Superior temporal gyrus (tissue), 1 donor: ENCODE measurements at regions not wholly inside any gene's neighbourhood (a gene's known extent, or its start where the extent isn't known, plus 50 kb on each side); places are given as distances from the start of the nearest gene placed in this dataset.
A peak's percentile ranks its signal among the peaks of the same experiment; 100 is the strongest.

Experiments used
- DNase-seq: peaks from one replicate; pipeline ENCODE4 v3.0.0-alpha.2; 2016; ENCODE audit errors: extremely low spot score

DNA sequence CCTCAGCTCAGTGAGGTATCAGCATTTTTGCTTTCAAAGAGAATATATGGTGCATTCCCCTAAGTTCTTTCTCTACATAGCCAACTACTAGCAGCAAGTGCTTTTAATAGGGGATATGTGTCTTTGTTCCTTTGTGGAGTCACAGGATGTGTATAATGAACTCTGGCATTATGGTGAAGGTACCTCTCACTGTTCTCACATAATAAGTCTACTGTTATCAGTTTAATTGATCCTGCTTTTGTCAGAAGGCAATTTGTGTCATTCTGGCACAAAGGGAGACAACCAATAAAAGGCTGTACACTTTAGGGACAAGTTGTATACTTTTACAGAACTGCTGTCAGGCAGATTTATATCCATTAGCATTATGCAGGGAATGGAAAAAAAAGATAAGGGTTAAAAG is 531.4 kb upstream of the RIOK2 start:
- DNase-seq: no peak

DNA sequence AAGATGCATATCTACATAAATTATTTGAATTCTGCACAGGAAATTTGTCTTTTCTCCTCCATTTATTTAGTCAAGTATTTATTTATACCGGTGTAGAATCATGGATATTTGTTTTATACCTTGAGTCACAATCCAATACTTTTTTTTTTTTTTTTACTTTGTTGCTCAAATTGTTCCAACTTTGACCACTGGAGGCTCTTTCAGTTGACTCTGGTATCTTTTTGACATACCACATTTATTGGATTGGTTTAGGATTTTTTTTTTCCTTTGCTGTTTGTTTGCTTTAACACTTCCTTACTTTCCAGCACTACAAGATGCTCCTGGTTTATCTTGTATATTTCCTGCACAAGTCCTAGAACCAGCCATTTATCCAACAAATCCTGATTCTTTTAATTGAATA is 543.1 kb upstream of the RIOK2 start:
- DNase-seq: no peak

DNA sequence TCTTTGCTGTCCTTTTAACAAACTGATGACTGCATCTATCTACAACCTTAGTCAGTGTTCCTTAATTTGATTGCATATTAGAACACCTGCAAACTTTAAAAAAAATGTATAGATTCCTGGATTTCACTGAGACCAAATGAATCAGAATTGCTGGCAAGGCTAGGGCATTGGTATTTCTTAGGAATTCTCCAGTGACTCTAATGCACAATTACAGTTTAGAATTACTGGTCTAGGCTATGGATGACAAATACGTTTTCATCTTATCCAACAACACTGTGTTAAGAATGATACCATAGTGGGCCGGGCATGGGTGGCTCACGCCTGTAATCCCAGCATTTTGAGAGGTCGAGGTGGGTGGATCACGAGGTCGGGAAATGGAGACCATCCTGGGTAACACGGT is 545.9 kb upstream of the RIOK2 start:
- no peak for DNase-seq

DNA sequence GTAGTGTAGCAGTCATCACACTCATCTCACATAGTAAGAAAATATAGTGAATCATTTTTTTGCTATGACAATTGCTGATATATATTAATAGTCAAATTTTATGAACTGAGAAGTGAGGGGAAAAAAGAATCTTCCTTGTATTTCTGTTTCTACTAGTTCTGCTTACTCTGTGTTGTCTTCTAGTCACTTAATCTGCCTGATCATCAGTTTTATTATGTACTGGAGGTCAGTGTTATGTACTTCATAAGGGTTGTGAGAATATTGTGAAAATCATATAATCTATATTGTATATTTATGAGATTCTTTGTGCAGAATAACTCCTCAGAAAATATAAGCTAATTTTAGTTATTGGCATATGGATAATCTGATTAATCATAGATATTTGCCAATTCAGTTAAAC is 546.9 kb upstream of the RIOK2 start:
- DNase-seq: no peak

DNA sequence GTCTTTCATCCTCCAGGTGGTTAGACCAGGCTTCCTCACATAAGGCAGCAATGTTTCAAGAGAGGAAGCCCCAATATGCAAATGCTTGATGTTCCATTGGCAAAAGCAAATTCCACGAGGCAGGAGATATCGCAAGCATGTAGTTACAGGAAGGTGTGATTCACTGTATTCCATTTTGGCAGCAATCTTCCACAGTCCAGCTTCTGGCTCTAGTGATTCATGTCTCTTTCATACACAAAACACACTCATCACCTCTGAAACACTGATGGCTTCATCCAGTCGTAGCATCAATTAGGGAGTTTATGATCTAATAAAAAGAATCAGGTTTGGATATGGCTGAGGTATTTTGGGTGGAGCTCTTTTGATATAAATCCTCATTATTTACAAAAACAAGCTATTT is 552.2 kb upstream of the RIOK2 start:
- no peak for DNase-seq

DNA sequence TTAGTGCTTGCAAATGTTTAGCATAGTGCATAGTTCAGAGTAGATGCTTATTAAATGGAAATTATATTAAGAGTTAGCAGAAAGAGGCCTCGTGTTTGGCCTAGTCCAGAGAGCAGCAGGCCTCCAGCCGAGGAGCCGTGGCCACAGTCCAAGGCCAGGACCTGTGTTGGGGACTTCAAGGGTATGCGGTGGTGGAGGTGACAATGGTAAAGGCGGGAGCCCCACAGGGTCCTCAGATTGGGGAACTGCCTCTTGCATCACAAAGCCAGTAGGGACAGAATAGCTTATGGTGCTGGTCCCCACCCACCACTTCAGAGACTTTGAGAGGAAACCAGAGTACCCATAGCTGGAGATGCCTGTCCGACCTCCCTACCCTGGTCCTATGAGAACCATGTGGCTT is 554.6 kb upstream of the RIOK2 start:
- no peak for DNase-seq

DNA sequence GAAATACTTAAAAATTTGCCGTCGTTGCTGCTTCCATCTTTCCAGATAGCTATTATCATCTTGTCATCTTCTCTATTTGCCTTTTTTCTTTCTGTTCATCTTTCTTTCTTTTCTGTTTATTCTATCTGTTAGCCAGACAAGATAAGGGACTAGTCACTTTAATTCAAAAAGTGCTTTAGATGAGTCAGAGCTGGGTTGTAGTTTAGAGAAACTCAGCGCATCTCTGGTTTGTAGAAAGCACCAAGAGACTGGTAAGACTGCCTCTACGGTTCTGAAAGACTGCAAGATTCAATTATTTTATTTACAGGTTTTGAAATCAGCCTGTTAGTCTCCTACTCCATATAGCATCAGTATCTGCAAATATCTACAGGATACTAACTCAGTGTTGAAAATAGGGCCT is 562.8 kb upstream of the RIOK2 start:
- no peak for DNase-seq

DNA sequence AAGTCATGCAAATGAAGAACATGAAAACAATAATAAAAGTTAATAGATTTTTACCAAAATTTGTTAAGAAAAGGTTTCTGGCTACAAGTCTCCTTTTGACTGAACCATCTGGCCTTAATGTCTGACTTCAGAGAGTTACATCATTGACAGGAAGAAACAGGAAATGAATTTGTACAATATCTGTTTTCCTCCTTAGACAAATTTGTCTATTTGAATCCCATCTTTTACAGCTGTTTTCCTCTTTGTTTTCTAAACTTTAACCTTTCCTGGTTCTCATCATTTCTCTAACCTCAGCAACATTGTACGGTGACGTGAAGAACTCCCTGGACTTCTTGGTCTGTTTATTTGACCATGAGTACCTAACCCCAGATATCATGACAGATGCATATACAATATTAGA is 567.5 kb upstream of the RIOK2 start:
- no peak for DNase-seq

DNA sequence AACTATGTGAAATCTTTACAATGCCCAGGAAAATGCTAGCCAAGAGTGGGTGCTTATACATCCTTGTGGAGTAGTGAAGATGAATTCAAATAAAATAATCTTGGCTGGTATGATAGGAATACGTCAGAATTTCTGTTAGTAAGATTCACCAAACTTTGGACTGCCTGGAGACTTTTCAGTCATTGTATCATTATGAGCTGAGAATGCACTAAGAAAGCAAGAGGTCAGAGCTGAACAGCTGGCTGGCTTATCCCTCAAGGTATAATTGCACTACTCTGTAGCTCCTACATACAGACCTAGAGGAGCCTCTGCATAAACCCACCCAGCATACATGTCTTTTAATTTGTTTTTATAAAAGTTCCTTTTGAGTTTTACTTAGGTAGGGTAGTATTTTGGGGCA is 568.5 kb upstream of the RIOK2 start:
- DNase-seq: no peak

DNA sequence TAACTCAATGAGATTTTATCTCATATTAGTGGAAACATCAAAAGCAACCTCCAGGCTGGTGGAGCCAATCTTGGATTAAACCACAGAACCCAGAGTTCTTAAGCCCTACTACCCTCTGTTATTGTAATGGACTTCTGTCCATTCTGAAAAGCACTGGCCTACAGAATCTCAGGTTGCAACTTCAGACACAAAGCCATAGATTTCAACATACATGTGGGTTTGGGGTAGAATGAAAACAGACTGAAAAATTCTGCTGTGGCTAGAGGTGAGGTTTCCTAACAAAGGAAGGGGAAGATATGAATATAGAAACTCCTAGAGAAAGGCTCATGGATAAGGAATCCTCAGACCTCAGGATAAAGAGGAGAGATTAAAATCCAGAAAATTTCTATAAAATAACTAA is 569.8 kb upstream of the RIOK2 start:
- DNase-seq: no peak

DNA sequence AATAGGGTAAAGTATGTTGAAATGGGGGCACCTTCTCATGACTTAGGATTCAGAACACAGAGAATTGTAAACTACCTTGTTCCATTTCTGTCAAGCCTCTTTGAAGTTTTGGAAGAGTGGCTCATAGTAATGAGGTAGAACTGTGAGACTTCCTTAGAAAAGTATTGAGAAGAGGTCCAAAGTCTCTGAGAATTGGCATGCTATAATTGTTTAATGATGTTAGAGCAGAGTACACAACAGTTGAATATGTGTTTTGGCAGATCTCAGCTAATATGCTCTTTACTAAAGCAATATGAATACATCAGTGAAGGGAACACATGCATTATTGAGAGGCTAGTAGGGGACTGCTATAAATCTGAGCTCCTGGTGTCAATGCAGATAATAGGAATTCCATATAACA is 579.4 kb upstream of the RIOK2 start:
- no peak for DNase-seq

DNA sequence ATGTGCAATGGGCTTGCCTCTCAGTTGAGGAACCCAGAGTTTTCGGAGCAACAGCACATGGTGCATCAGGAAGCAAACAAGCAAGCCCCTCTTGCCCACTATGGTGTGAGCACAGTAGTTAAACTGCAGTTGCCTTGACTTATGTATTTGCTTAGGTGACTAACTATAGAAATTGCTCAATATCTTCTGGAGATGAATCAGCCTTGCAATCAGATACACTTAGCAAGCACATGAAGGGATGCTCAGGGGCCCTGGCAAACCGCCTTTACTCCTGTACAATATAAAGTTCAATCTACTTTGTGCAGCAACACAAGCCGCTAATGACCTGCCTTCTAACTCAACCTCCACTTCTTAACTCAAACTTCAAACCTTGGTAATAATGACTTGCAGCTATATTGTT is 581.7 kb upstream of the RIOK2 start:
- no peak for DNase-seq

DNA sequence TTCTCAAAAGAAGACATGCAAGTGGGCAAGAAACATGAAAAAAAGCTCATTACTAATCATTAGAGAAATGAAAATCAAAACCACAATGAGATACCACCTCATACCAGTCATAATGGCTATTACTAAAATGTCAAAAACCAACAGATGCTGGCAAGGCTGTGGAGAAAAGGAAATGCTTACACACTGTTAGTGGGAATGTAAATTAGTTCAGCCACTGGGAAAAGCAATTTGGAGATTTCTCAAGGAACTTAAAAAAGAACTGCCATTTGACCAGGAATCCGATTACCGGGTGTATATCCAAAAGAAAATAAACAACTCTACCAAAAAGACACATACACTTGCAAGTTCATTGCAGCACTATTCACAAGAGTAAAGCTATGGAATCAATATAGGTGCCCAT is 595.4 kb upstream of the RIOK2 start:
- no peak for DNase-seq

DNA sequence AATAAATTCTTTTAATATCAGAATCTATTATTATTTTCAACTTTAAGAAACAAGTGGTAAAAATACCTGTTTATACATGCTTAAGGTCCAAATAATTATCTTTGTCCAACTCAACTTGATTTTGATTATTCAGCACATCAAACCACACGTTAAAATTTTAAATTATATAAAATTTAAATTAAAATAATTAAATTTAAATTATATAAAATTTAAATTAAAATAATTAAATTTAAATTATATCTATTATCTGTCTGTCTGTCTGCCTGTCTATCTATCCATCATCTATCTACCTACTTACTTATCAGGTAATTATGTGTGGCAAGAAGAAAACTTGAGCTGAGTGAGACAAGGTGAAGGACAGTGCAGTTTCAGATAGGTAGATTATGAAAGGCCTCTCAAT is 605.3 kb upstream of the RIOK2 start:
- no peak for DNase-seq

DNA sequence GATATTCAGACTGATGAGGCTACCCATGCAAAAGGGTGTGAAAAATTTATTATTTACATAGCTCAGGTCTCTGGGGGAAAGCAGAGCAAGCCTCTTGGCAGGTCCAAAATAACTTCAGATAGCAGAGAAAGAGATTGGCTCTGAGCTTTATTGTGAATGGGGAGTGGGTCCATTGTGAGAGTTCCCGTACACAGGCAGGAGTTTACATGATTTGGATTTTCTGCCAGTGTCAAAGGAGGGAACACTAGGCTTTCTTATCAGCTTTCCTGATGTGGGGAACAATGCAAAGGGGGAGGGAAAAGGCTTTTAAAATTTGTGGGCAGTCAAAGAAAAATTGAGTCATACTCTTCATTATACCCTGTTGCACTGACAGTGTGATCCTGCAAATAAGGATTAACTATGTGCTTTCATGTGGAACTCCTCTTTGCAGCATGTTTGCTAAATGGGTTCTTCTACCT is 615.0 kb upstream of the RIOK2 start:
- DNase-seq: no peak

DNA sequence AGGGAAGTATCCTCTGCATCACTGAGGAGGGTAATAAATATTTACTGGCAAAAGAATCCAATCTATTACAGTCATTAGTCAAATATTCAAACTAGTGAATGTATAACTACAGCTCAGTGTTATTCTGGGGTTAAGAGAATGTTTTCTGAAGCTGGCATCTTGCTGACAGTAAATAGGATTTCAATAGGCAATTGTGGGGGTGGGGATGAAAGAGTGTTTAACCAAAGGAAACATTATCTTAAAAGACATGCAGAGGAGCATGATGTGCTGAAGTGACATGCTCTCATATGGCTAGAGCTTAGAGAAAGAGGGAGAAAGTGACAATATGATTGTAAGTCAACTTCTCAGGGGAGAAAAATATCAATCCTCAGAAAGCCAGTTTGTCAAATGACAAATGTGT is 618.4 kb upstream of the RIOK2 start:
- DNase-seq: no peak

DNA sequence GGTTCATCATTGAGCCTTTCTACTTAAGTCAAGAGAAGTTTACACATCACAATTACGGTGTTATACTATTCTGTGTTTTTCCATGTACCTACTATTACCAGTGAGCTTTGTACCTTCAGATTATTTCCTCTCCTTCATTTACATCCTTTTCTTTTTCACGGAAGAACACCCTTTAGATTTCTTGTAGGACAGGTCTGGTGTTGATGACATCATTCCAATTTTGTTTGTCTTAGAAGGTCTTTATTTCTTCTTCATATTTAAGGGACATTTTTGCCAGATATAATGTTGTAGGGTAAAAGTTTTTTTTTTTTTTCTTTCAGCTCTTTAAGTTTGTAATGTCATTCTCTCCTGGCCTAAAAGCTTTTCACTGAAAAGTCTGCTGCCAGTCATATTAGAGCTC is 637.1 kb upstream of the RIOK2 start:
- no peak for DNase-seq

DNA sequence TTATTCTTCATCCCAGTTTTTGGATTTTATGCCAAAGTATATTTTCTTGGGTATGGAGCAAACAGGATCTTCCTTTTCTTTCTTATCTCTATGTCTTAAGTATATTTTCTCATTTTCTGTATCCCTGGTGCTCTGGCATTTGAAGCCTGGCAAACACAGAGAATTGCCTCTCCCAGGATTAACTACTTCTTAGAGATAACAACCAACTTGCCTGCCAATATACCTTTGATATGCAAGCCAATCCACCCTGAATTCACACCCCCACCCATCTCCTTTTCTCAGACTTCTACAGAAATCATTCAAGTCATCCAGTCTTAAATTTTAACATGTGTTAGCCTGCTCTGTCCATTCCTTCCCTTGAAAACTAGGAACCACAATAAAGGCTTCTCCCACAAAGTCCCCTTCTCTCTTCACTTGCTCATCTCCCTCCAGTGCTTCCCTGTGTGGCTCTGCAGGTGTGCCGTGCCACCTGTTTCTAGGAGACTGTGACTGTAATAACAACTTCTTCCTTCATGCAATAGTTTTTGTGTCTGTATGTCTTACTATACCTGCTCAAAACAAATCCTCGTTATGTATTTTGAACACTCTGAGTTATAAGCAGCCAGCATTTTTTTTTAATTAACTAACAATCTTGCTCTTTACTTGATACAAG is 649.7 kb upstream of the RIOK2 start:
- DNase-seq: no peak

DNA sequence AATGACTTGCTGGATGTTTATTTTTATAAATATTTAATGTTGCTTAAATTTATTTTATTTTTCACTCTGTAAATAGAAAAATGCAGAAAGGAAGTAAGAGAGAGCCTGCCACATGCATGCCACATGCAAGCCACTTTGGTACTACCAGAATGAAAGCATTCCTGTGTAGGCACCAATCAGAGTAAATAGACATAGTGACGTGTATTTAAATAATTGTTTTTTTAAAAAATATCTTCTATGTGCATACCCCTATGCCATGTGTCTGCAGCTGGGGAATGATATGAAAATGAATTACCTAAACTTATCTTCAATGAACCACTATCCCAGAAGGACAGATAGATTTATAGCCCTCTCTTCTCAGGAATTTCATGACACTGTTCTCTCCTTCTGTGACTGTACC is 651.5 kb upstream of the RIOK2 start:
- DNase-seq: no peak

DNA sequence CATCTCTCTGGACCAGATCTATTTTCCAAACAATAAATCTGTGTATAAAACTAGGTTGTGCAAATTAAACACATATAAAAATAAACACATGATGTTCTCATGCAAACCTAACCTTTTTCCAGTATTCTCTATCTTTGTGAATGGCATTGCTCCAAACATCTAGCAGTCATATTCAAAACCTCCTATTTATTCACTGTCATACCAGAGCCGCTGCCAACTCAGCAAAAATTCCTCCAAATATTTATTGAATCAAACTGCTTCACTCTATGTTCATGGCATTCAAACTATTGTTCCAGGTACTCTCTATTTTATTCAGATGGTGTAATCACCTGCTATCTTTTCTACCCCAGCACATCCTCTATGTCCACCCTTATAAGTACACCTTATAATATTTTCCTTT is 652.1 kb upstream of the RIOK2 start:
- DNase-seq: no peak

DNA sequence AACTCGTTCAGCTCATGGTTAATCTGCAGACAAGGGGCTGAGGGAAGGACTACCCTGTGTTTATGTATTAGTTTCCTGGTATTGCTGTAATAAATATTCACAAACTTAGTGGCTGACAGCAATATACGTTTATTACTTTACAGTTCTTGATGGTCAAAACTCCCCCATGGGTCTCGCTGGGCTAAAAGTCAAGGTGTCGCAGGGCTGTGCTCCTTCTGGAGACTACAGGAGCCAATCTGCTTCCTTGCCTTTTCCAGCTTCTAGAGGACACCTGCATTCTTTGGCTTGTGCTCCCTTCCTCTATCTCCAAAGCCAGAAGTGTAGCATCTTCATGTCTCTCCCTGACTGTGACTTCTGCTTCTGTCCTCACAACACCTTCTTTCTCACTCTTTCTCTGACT is 653.8 kb upstream of the RIOK2 start:
- no peak for DNase-seq

DNA sequence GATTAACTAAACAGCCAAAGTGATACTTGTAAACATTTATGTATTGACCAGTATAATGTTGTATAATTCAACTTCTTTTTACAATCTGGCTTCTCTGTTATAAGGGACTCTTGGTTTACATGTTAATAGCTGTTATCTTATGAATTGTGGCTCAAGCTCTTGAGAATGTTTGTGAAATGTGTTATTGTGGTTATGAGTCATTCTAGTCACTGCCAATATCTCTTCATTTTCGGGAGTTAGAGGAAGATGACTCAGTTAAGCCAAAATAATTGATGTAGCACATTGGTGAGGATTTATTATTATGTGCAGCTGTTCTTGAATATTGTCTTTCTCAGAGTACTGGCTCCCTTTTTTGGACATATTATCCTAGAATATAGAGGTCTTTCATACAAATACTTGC is 655.2 kb upstream of the RIOK2 start:
- DNase-seq: peak; percentile 37

DNA sequence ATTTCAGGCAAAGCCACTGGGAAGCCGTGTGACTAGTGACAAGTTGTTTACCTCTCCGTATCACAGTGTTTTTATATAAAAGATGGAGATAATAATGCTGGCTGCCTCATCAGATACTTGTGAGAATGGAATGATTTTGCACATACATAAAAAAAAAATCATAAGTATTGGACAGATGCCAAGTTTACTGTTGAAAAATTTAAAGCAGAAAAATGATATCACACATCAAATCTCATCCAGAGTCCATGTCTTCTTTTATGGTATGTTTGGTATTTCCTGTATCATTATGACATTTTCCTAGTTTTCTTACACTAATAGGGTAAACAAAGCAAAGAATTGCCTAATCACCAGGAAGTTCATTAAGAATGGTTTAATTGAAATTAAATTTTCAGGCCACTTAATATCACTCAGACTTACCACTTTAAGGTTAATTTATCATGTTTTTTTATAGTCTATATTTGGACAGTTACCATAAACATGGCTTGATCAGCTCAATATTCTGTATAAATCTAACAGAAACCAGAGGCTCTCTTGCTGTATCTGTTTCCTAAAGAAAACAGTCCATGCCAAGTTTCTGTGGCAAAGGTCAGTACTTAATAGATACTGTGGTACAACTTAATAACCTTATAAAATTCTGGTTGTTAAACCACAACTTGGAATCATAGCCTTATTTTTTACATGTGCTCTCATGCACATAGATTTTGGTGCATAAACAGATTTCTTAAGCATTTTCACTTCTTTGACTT is 656.5 kb upstream of the RIOK2 start:
- DNase-seq: no peak

DNA sequence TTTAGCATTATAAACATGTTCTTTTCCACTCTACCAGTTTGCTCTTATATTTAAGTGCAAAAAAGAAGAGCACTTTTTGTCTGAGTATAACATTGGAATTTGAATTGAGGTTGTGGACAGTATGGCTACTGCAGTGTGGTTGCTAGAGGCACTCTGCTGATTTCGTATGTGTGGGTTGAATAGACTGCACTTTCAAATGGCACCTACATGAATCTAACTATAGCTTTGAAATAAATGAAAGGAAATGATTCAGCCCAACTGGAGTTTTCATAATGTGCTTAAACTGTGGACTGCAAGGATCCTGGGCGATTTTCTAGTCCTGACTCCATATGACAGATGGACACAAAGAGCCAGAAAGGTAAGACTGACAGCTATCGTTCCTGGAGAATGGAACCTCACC is 657.6 kb upstream of the RIOK2 start:
- DNase-seq: peak; percentile 24
